ENCODE measurements at regions not wholly inside any gene's neighbourhood (a gene's known extent, or its start where the extent isn't known, plus 50 kb on each side); places are given as distances from the start of the nearest gene placed in this dataset.
A peak's percentile ranks its signal among the peaks of the same experiment; 100 is the strongest.

DNA sequence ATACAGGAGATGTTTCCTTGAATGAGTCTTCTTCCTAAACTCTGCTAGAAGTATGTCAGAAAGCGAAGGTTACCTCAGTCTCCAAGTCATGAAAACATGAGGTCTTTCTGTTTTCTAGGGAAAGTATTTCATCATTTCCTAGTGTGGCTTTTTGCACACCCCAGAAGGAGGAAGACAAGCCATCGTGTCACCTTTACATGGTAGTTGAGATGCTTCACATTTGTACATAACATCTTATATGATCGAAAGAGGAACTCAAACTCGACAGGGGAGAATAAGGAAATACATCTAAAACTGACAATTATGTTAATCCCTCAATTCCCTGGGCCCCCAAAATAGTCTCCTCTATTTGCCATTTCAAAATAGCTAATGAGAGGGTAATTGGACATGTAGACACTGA is 214.1 kb upstream of the PLEKHG7 start:
- in situ Hi-C loops (cut with MboI; ENCODE audit: low pct_unique_long_range_greater_than_20kb, low sequenced_read_pairs), result no loop called here
- DNase-seq, result peak; percentile 76

DNA sequence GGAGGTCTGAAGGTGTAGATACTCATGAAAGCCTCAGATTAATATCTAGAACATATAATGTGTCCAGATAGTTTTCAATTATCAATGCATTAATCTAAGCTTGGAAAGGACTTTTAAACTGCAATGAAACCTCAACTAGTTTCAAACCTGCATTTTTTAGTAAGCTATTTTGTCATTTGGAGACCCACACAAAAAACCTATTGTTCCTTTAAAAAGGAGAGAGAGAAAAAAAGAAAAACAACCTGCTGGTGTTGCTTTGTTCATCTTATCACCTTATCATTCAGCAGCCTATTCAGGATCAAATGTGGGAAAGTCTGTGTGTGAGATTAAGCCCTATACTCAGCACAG is 215.7 kb upstream of the PLEKHG7 start:
- no peak for DNase-seq
- in situ Hi-C loops (cut with MboI; ENCODE audit: low pct_unique_long_range_greater_than_20kb, low sequenced_read_pairs), result no loop called here

DNA sequence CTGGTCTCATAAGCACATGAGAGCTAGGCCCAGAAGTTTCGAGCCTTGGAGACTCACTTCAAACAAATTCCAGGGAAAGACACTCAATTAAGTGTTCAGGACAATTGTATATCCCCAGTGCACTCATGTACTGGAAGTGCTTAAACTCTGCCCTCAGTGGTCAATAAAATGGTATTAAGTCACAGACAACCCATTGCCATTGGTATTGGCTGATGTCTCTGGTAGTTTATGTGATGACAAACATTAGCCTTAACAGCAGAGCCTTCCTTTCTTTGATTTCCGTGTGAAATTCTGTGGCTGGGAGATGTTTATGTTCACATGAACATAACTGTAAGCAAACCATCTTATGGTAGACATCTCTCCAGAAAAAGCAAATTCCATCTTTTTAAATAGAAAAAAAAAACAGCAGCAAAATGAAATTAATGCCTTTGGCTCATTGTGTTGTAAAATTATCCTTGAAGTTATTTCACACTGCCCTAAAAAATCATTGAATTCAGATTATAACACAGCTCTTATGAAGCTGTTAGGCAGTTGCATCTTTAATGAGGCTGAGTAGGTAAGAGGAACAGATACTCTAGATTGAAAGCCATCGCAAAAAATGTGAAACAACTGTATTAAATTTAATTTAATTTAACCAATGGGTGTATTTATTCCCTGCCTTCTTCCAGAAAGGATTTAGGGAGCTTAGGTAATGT is 216.2 kb upstream of the PLEKHG7 start:
- in situ Hi-C loops (cut with MboI; ENCODE audit: low pct_unique_long_range_greater_than_20kb, low sequenced_read_pairs), result no loop called here
- no peak for DNase-seq

DNA sequence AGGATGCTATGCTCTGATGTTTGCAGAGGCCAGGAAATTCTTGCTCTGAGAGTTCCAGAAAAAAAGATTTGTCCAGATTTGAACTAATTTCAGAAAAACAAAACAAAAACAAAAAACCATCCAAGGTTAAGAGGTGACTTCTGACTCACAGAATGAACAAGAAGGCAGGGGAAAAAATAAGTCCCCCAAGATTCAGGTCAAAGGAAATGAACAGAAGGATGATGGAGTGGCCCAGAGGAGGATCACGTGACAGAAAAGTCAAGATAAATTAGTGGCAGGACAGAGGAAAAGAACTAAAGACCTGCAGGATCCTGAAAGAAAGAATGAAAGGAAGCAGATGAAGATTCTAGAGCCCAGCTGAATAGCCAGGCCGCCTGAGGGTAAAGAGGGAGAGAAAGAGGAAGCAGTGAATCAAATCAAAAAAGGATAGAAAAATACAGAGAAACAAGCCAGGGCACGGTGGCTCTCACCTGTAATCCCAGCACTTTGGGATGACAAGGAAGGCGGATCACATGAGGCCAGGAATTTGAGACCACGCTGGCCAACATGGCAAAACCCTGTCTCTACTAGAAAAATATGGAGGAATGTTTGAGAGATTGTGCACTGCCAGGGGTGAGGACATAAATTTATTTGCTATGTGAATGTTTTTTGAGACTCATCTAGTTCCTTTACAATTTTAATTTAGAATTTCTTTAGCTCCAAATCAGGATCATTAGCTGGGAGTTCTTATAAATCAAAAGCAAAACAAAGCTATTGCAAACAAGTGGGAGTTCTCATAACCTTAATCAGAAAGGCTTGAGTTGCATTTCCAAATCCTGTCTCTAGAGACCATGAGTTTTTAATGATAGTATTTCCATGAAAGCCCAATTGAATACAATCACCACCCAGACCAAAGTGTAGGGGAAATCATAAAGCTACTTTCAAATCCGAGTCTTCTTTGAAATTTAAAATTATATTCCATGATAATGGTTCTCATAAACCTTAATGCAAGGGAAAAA is 217.1 kb upstream of the PLEKHG7 start:
- DNase-seq, result peak; percentile 28
- in situ Hi-C loops (cut with MboI; ENCODE audit: low pct_unique_long_range_greater_than_20kb, low sequenced_read_pairs), result no loop called here

DNA sequence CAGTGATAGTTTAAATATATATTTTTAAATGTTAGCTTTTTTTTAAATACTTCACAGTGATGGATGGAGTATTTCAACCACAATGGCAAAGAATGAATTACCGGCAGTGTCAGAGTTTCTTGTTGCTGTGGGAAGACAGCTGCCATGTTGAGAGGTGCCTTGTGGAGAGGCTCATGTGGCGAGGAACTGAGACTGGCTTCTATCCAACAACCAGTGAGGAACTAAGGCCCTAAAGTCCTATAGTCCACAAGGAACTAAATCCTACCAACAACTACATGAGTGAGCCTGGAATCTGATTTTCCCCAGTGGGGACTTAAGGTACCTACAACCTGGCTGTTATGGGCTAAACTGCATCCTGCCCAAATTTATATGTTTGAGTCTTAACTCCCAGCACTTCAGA is 220.2 kb upstream of the PLEKHG7 start:
- in situ Hi-C loops (cut with MboI; ENCODE audit: low pct_unique_long_range_greater_than_20kb, low sequenced_read_pairs), result no loop called here
- no peak for DNase-seq

DNA sequence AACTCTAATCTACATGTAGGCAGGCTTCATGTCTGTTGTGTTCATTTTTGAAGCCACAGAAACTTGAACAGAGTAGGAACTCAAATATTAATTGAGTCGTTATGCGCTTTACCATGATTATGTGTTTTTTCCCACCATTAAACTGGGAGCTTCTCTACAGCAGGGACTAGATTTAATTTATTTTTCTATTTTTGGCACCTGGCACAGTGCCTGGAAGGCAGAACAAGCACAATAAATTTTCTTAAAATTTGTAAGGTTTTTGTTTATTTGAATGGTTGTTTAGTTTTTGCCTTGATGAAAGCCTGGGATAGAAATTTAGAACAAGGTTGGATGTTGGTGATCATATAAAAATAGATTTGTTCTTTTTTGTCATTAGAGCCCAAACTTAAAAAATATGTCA is 221.7 kb upstream of the PLEKHG7 start:
- in situ Hi-C loops (cut with MboI; ENCODE audit: low pct_unique_long_range_greater_than_20kb, low sequenced_read_pairs), result no loop called here
- DNase-seq, result no peak

GRCh38 chr12:92478692-92479091 is 224.1 kb upstream of the PLEKHG7 start:
- in situ Hi-C loops (cut with MboI; ENCODE audit: low pct_unique_long_range_greater_than_20kb, low sequenced_read_pairs), result no loop called here
- DNase-seq, result no peak

DNA sequence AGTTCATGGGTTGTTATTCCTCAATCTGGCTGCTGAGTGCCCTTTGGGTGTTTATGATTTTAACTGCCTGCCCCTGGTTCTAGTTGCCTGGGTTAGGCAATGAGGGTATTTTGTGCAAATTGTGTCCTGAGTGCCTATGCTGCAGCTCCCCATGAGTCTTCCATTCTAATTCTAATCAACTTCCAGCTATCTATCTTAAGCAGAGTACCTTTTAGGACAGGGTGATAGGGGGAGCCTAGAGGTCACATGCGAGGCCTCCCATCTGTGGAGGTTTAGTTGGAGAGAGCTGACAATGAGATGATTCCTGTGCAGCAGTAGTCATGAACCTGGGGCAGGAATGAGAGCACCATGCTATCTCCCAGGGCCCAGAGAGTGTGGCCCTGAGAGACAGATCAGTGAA is 225.9 kb upstream of the PLEKHG7 start:
- in situ Hi-C loops (cut with MboI; ENCODE audit: low pct_unique_long_range_greater_than_20kb, low sequenced_read_pairs), result no loop called here
- DNase-seq, result no peak

DNA sequence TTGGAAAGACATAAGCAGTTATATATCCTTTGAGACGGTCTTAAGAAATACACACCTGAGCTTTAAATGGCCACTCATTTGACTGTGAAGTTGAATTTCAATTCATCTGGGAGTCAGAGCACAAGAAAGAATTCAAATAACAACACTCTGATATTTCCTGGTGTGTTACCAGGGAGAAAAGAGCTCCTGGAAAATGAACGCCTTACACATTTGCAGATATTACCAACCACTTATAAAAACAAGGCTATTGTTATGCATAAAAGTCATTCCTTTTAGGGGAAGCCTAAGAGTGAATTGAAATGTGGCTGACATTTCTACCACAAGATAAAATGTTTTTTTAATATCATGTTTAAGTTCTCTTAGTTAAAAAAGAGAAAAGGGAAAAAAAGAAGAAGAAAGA is 229.2 kb upstream of the PLEKHG7 start:
- in situ Hi-C loops (cut with MboI; ENCODE audit: low pct_unique_long_range_greater_than_20kb, low sequenced_read_pairs), result no loop called here

DNA sequence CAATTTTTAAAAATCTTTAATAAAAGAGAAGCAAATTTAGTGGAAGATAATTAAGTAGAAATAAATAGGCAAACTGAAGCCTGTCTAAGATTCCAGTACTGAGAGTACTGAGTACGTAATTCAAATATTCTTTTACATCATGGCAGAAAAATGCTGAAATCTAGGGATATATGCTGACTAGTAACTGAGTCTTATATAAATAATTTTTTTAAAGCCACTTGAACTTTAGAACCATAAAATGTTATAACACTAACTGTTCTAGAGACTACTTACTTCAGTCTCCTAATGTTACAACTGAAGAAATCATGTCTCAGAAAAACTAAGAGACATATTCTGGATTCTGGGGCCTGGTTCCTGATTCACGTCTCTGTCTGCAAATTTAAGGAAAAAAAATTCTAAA is 230.6 kb upstream of the PLEKHG7 start:
- no peak for DNase-seq
- in situ Hi-C loops (cut with MboI; ENCODE audit: low pct_unique_long_range_greater_than_20kb, low sequenced_read_pairs), result no loop called here

More for the DNA sequence above, 229.2 kb upstream of the PLEKHG7 start:
- DNase-seq, result no peak

- in situ Hi-C loops (cut with MboI; ENCODE audit: low pct_unique_long_range_greater_than_20kb, low sequenced_read_pairs), result no loop called here
- no peak for DNase-seq
These were observed 231.2 kb upstream of the PLEKHG7 start for GRCh38 chr12:92471551-92471950.

DNA sequence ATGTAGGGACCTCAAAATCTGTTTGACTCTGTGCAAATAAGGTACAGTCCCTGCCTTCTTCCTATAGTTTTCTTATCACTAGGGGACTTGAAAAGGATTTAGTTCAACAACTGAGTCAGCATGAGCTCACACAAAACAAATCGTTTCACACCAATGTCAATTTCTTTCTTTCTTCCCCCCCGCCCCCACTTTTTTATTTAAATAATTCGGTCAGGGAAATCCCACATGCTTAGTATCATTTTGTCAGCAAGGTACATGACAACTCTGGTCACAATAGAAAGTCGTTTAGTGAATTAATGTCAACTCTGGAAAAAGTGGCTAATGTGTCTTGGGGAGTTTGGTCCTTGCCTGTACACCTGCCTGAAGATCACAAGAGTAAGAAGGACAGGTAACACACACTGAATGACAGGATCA is 232.2 kb upstream of the PLEKHG7 start:
- no peak for DNase-seq
- in situ Hi-C loops (cut with MboI; ENCODE audit: low pct_unique_long_range_greater_than_20kb, low sequenced_read_pairs), result no loop called here

DNA sequence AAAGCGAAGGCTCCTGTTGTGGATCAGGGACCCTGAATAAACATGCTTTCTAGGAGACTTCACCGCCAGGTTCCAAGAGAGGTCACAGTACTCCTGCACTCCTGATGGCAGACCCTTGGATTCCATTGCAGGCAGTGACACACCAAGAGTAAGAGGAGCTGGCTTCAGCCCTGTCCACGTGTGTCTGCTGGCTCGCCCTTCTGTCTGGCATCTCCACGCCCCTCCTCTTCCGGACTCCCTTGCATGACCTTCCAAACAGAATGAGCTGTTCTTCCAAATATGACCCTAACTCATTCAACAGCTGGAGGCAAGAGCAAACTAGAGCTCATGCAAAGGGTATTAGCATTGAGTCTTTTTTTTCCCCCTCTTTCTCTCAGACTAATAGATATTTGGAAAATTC is 233.0 kb upstream of the PLEKHG7 start:
- DNase-seq, result no peak
- in situ Hi-C loops (cut with MboI; ENCODE audit: low pct_unique_long_range_greater_than_20kb, low sequenced_read_pairs), result no loop called here

GRCh38 chr12:92468358-92469020 is 234.3 kb upstream of the PLEKHG7 start:
- peak; percentile 24 for DNase-seq
- in situ Hi-C loops (cut with MboI; ENCODE audit: low pct_unique_long_range_greater_than_20kb, low sequenced_read_pairs), result no loop called here

- in situ Hi-C loops (cut with MboI; ENCODE audit: low pct_unique_long_range_greater_than_20kb, low sequenced_read_pairs), result no loop called here
- no peak for DNase-seq
These were observed 234.9 kb upstream of the PLEKHG7 start for GRCh38 chr12:92467886-92468285.

DNA sequence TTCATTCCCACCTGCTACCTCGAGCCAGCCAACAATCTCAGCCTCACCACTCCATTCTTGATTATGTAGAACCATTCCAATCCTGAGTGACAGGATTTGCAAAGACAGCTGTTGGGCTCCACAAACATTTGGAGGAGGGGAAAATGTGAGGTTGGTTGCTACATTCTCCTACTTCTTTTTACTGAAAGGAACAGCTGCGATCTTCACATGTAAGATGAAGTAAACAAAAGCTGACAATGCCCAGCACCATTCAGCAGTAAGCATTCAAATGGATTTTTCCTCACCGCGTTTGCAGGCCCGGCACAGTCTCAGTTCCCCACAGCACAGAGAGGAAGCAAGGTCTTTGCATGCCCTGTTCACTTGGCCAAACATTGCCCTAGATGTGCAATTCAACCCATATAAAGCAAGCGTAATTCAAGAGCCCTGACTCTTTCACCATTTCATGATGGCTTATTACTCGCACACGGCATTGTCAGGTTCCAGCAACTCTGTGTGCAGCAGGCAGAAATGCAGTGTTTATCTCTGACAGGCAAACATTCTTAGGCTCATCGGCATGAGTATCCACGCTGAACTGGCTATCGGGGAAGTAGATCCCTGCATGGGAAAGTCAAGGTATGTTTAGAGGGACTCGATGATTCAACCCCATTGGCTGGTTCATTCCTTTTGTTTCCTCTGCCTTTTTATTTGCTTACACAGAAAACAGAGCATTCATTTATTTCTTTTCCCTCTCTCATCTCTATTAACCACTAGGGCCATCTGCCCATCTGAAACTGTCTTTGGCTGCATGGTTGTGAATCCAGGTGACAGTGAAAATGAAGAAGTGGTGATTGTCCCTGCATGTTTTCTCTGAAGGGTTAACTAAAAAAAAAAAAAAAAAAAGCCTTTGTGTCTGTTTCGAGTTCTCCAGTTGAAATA is 236.1 kb upstream of the PLEKHG7 start:
- DNase-seq, result no peak
- in situ Hi-C loops (cut with MboI; ENCODE audit: low pct_unique_long_range_greater_than_20kb, low sequenced_read_pairs), result no loop called here

GRCh38 chr12:92465786-92466295 is 236.9 kb upstream of the PLEKHG7 start:
- no peak for DNase-seq
- in situ Hi-C loops (cut with MboI; ENCODE audit: low pct_unique_long_range_greater_than_20kb, low sequenced_read_pairs), result no loop called here

DNA sequence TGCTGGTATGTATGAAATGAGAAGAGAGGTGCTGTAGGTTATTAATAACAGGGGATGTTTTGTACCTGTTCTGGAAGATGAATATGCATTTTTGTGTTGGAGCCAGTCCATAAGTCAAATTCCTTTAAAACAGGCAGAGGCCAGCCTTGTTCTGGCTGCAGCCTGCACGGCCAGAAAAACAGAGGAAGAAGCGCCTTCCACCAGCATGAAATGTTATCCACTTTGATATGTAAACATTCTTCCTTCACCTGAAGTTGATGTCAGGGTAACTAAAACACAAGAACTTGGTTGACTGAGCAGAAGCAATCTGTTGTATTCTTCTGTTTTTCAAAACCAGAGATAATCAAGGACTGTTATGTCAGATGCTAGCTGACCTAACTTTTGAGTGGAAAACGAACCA is 237.9 kb upstream of the PLEKHG7 start:
- in situ Hi-C loops (cut with MboI; ENCODE audit: low pct_unique_long_range_greater_than_20kb, low sequenced_read_pairs), result no loop called here
- no peak for DNase-seq

- no peak for DNase-seq
- in situ Hi-C loops (cut with MboI; ENCODE audit: low pct_unique_long_range_greater_than_20kb, low sequenced_read_pairs), result no loop called here
These were observed 239.6 kb upstream of the PLEKHG7 start for GRCh38 chr12:92463171-92463570.
